C1 segment of cervical spinal cord (tissue), 14 donors: ENCODE measurements at regions not wholly inside any gene's neighbourhood (a gene's known extent, or its start where the extent isn't known, plus 50 kb on each side); places are given as distances from the start of the nearest gene placed in this dataset.

Experiments
- DNase-seq, 14 donors: peaks; one replicate each; lab custom pipeline; 2025; lab: John Stamatoyannopoulos, UW

GRCh38 chr6:15994814-15995459, 133.9 kb upstream of the MYLIP start:
- no peak for DNase-seq

DNA sequence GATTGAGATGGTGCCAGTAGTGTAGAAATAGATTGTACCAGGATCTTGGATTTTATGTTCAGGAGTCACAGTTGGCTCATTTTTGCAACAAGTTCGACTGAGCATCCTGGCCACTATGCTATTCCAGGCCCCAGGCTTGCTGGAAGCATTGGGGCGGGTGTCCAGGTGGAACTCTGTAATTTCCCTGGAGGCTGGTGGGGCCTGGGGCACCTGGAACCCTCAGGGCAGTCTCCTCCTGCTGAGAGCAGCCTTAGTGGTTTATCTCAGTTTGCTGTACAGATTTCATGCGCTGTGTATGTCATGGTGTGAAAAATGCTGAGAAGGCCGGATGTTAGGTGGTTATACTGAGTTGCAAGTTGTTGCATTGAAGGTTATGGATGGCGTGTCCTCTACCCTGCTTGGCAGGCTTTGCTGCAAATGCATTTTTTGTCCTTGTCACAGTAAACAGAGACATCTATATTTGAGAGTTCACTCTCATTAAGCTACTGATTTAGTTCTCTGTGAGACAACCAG, 135.1 kb upstream of the MYLIP start:
- DNase-seq: no peak

DNA sequence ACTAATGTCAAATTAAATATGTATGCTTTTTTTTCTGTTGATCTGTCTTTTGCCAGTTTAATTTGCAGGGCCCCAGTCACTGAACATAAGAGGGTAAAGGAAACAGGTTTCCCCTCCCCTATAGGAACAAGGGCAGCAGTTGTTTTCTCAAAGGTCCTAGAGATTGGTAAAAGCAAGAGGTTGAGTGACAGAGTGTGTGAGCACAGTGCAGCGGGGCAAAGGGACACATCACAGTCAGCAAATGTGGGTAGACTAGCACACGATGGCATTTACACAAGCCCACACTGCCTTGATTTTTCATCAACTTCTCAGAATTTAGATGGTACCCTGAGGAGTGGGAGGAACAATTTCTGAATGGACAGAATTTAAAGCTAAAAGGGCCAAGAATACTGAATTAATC, 138.7 kb upstream of the MYLIP start:
- DNase-seq: no peak

GRCh38 chr6:15989397-15989796, 139.5 kb upstream of the MYLIP start:
- no peak for DNase-seq

DNA sequence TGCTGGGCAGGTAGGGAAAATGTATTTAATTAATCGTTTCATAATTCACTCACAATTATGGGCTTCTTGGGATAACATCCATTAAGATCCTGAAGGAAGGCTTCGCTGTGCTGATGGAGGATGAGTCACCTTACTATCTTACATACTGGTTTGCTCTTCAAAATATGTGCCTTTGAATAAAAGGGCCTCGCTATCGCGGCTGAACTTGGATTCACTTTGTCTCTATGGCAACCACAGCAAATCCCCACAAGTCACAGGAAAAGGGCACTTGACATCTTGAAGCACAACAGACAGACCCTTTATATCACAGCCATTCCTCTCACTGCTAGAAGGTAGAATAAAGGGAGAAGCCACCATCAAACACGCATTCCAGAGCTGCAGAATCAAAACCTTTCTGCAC, 141.3 kb upstream of the MYLIP start:
- DNase-seq: no peak

- no peak for DNase-seq
Measured at GRCh38 chr6:15986027-15986629, 142.8 kb upstream of the MYLIP start.

DNA sequence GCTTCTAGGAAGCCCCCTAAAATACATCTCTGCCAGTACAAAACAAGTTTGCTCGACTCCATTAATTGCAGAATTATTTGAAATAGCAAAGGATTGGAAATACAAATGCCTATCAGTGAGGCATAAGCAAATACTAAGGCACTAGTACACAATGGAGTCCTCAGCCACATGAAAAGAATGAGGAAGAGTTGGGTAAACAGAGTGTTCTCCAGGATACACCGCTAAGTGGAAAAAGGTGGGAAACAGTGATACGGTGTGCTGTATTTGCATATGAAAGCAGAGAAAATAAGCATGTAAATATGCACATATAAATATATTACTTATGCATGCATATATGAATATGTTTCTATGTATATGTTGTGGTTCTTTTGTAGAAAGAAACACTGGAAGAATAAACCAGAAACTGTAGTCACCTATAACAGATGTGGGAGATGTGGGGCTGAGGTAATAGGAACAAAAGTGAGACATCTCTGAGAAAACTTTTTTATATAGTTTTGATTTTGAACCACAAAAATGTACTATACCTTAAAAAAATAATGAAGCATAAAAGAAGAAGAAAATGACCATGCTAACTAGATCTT, 143.4 kb upstream of the MYLIP start:
- no peak for DNase-seq

GRCh38 chr6:15981956-15982355, 146.9 kb upstream of the MYLIP start:
- no peak for DNase-seq

GRCh38 chr6:15980801-15981200, 148.1 kb upstream of the MYLIP start:
- DNase-seq: no peak

- DNase-seq: no peak
Measured at GRCh38 chr6:15978426-15978825, 150.5 kb upstream of the MYLIP start.

- DNase-seq: no peak
Measured at GRCh38 chr6:15977050-15977449, 151.8 kb upstream of the MYLIP start.

- peak in 1 of 14 donors; percentile 2 for DNase-seq
Measured at GRCh38 chr6:15974817-15975216, 154.1 kb upstream of the MYLIP start.

DNA sequence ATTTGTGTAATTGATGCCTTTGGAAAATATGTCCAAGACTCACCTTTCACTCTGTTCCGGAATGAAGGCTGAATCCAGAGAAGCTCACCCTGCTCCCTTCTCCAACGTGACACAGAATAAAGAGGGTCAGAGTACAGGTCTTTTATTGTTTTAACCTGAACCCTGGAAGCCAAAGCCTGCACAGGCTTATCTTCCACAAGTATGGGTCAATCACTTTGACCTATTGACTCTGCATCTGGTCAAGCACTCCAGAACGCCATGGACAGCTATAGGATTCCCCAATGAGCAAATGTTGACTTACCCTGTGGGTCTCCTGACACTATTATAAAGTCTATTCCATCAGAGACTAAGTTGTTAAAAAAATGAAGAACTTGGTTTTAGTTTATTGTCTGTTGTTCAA, 158.4 kb upstream of the MYLIP start:
- no peak for DNase-seq

DNA sequence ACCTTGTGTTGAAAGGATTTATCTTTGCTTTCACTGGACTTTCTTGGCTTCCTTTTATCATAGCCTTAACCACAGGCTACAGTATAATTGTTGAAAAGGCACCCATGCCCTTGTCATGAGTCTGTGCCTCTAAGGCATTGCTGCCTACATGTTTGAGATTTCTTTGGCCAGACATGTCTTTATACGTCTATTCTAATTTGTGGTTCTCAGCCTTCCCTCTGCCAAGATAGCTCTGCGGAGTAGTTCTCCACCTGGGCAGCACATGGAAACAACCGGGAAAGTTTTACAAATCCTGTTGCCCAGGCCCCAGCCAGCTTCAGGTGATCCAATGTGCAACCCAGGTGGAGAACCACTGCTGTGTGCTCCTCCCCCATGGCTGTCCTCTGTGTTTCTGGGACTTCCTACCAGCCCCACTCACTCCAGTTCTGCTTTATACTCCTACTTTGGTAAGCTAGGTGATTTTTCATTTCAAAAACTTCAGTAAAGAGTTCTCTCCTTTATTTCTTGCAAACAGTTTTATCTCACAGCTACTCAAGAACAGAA, 159.6 kb upstream of the MYLIP start:
- DNase-seq: no peak

- no peak for DNase-seq
Measured at GRCh38 chr6:15968519-15968918, 160.4 kb upstream of the MYLIP start.

DNA sequence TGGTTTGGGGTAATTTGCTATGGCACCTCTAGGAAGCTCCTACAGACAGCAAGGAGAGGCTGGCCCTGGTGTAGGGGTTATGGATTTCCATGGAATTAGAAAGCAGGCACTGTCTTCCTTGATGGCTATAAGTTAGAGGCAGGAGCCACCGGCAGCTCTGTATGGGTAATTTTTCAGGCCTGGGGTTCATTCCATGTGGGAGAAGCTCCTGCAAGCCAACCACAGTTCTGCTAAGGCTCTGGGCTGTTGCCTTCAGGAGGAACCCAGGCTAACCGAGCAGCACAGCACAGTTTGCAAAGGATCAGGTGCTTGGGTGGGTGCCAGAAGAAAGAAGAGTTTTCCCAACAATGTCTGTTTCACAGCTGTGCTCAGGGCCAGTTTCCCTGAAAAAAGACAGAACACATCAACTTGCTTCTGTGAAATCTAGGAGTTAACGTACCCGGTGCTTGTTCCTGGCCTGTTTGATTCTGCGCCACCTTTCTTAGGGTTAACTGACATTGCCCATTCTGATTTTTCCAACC, 162.8 kb upstream of the MYLIP start:
- DNase-seq: no peak

DNA sequence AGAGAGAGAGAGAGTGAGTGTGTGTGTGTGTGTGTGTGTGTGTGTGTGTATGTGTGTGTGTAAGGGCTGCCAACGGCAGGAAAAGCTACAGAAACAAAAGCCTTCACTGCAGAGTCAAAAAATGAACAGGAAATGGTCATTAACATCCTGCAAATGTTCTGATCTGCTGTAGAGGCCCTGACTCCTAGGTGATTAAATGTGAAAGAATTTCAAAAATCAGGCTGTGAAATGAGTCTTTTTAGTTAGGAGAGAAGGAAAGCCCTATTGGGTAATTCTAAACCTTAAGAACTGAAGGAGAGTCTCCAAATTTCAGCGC, 166.5 kb upstream of the MYLIP start:
- DNase-seq: no peak

GRCh38 chr6:15961635-15962448, 167.0 kb upstream of the MYLIP start:
- no peak for DNase-seq

GRCh38 chr6:15960740-15961634, 167.9 kb upstream of the MYLIP start:
- no peak for DNase-seq

GRCh38 chr6:15957655-15958169, 171.2 kb upstream of the MYLIP start:
- no peak for DNase-seq
